ENCODE measurements at regions not wholly inside any gene's neighbourhood (a gene's known extent, or its start where the extent isn't known, plus 50 kb on each side); places are given as distances from the start of the nearest gene placed in this dataset.

DNA sequence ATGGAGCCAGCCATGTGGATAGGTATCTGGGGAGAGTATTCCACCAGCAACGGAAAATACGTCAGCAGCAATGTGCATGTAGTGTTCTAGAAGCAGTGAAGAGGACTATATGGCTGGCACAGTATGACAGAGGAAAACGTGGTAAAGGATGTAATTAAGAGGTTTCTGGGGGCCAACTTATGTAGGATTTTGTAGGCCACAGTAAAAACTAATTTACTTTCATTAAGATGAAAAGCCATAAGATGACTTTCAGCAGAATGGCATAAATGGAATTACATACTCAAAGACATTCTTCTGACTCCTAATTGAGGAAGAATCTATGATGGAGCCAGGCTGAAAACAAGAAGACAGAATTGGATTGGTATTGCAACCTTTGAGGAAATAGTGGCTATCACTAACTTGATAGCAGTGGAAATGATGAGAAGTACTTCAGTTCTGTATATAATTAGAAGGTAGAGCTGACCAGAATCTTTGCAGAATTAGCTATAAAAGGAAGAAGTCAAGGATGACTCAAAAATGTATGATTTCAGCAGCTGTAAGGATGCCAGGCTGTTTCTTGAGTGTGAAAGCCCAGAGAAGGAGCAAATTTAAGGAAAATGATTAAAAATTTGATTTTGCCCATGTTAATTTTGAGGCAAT is 156.7 kb downstream of the MBL2 start:
- TF ChIP-seq, protein P1, sequence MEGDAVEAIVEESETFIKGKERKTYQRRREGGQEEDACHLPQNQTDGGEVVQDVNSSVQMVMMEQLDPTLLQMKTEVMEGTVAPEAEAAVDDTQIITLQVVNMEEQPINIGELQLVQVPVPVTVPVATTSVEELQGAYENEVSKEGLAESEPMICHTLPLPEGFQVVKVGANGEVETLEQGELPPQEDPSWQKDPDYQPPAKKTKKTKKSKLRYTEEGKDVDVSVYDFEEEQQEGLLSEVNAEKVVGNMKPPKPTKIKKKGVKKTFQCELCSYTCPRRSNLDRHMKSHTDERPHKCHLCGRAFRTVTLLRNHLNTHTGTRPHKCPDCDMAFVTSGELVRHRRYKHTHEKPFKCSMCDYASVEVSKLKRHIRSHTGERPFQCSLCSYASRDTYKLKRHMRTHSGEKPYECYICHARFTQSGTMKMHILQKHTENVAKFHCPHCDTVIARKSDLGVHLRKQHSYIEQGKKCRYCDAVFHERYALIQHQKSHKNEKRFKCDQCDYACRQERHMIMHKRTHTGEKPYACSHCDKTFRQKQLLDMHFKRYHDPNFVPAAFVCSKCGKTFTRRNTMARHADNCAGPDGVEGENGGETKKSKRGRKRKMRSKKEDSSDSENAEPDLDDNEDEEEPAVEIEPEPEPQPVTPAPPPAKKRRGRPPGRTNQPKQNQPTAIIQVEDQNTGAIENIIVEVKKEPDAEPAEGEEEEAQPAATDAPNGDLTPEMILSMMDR (IDR thresholded peaks at IDR 0.05; ENCODE audit: low read length): no peak
- no peak for TF ChIP-seq EZH2 (IDR thresholded peaks at IDR 0.05; ENCODE audit: borderline replicate concordance, low read length)
